ENCODE measurements at regions not wholly inside any gene's neighbourhood (a gene's known extent, or its start where the extent isn't known, plus 50 kb on each side); places are given as distances from the start of the nearest gene placed in this dataset.

DNA sequence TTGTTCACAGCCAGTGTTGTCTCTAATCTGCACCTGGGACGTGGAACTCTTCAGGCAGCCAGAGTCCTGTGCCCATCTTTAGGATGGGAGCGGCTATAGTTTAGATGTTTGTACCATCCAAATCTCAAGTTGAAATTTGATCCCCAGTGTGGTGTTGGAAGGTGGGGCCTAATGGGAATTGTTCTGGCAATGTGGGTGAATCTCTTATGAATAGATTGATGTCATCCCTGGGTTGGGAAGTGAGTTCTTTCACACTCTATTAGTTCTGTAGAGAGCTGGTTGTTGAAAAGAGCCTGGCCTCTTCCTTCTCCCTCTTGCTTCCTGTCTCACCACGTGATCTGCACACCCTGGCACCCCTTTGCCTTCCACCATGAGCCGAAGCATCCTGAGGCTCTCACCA, 300.9 kb downstream of the TXNL1 start:
- TF ChIP-seq, protein P1, sequence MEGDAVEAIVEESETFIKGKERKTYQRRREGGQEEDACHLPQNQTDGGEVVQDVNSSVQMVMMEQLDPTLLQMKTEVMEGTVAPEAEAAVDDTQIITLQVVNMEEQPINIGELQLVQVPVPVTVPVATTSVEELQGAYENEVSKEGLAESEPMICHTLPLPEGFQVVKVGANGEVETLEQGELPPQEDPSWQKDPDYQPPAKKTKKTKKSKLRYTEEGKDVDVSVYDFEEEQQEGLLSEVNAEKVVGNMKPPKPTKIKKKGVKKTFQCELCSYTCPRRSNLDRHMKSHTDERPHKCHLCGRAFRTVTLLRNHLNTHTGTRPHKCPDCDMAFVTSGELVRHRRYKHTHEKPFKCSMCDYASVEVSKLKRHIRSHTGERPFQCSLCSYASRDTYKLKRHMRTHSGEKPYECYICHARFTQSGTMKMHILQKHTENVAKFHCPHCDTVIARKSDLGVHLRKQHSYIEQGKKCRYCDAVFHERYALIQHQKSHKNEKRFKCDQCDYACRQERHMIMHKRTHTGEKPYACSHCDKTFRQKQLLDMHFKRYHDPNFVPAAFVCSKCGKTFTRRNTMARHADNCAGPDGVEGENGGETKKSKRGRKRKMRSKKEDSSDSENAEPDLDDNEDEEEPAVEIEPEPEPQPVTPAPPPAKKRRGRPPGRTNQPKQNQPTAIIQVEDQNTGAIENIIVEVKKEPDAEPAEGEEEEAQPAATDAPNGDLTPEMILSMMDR (IDR thresholded peaks at IDR 0.05): no peak
- no peak for TF ChIP-seq POLR2A (IDR thresholded peaks at IDR 0.05)
